ENCODE measurements at regions not wholly inside any gene's neighbourhood (a gene's known extent, or its start where the extent isn't known, plus 50 kb on each side); places are given as distances from the start of the nearest gene placed in this dataset.

DNA sequence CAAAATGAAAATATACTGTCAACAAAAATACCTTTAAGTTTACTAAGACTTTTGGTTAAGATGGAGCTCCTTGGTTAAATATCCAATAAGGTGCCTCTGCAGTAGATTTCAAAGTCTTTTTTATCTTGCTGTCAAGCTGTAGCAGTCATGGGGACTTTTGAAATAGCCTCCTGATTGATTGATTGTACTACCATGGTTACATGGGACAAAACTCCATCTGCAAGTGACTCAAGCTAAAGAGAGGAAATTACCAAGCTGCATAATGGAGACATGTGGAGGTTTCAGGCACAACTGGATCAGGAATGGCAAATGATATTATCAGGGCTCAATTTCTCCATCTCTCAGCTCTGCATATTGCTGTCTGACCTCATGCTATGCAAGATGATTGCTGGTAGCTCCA, 73.4 kb upstream of the ST8SIA3 start (continued):
- TF ChIP-seq GFI1B (tag by site-specific recombination; IDR thresholded peaks at IDR 0.05): no peak

- TF ChIP-seq, protein P1, sequence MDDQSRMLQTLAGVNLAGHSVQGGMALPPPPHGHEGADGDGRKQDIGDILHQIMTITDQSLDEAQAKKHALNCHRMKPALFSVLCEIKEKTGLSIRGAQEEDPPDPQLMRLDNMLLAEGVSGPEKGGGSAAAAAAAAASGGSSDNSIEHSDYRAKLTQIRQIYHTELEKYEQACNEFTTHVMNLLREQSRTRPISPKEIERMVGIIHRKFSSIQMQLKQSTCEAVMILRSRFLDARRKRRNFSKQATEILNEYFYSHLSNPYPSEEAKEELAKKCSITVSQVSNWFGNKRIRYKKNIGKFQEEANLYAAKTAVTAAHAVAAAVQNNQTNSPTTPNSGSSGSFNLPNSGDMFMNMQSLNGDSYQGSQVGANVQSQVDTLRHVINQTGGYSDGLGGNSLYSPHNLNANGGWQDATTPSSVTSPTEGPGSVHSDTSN (CRISPR knock-in tag; IDR thresholded peaks at IDR 0.05): no peak
- TF ChIP-seq ZNF521 (tag by site-specific recombination; IDR thresholded peaks at IDR 0.05): no peak
- TF ChIP-seq GFI1B (tag by site-specific recombination; IDR thresholded peaks at IDR 0.05): no peak
- Histone ChIP-seq H3K4me3 (ENCODE audit: low read depth, low read length) (no peak overlapping the region), H3K4me1 (ENCODE audit: control insufficient read depth, insufficient read depth, low read length) (no peaks in the 10 kb centered on the region), H3K27ac (ENCODE audit: extremely low read depth, low read depth, low read length) (no peak overlapping the region), H3K9me3 (ENCODE audit: control insufficient read depth, insufficient read depth, low read depth, low read length) (no peaks in the 10 kb centered on the region), H3K36me3 (ENCODE audit: control insufficient read depth in 2 of 2, insufficient read depth in 1 of 2, low read length in 2 of 2) (no peaks in the 10 kb centered on the region)
- POLR2A ChIA-PET: no interaction called here
- CTCF ChIA-PET: interaction anchor here (1.0 to 1.1 kb wide), 2 partner anchors 463 to 493 kb away, joined by 3 read pairs; no protein-coding TSS in a partner anchor
These were observed 70.8 kb upstream of the ST8SIA3 start for GRCh38 chr18:57281519-57281918.

- no peak overlapping the region for H3K27ac ChIP-seq (ENCODE audit: extremely low read depth, low read depth, low read length)
- no peak overlapping the region for H3K4me3 ChIP-seq (ENCODE audit: low read depth, low read length)
- ChIA-PET CTCF (no interaction called here), POLR2A (no interaction called here)
- TF ChIP-seq ZNF274 (IDR thresholded peaks at IDR 0.05; ENCODE audit: low read length) (no peak), ZNF274 (tag by site-specific recombination; IDR thresholded peaks at IDR 0.05; ENCODE audit: borderline replicate concordance) (no peak), ZNF10 (tag by site-specific recombination; IDR thresholded peaks at IDR 0.05) (no peak), ZNF501 (tag by site-specific recombination; IDR thresholded peaks at IDR 0.05) (no peak), ZNF585B (tag by site-specific recombination; IDR thresholded peaks at IDR 0.05) (no peak), ZNF580 (tag by site-specific recombination; IDR thresholded peaks at IDR 0.05) (no peak), ZNF239 (tag by site-specific recombination; IDR thresholded peaks at IDR 0.05) (no peak), ZNF302 (tag by site-specific recombination; IDR thresholded peaks at IDR 0.05; ENCODE audit: low read depth) (no peak), ZNF155 (tag by site-specific recombination; IDR thresholded peaks at IDR 0.05) (no peak), ZNF837 (tag by site-specific recombination; IDR thresholded peaks at IDR 0.05) (no peak), ZNF530 (tag by site-specific recombination; IDR thresholded peaks at IDR 0.05; ENCODE audit: low read depth) (no peak), BCL11B (tag by site-specific recombination; IDR thresholded peaks at IDR 0.05; ENCODE audit: low read depth) (no peak), ZNF791 (tag by site-specific recombination; IDR thresholded peaks at IDR 0.05) (no peak), ZNF600 (tag by site-specific recombination; IDR thresholded peaks at IDR 0.05) (no peak), HOXC10 (CRISPR knock-in tag; IDR thresholded peaks at IDR 0.05) (no peak)
- TF ChIP-seq, protein P2, sequence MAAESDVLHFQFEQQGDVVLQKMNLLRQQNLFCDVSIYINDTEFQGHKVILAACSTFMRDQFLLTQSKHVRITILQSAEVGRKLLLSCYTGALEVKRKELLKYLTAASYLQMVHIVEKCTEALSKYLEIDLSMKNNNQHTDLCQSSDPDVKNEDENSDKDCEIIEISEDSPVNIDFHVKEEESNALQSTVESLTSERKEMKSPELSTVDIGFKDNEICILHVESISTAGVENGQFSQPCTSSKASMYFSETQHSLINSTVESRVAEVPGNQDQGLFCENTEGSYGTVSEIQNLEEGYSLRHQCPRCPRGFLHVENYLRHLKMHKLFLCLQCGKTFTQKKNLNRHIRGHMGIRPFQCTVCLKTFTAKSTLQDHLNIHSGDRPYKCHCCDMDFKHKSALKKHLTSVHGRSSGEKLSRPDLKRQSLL (tag by site-specific recombination; IDR thresholded peaks at IDR 0.05): no peak
- TF ChIP-seq, protein P3, sequence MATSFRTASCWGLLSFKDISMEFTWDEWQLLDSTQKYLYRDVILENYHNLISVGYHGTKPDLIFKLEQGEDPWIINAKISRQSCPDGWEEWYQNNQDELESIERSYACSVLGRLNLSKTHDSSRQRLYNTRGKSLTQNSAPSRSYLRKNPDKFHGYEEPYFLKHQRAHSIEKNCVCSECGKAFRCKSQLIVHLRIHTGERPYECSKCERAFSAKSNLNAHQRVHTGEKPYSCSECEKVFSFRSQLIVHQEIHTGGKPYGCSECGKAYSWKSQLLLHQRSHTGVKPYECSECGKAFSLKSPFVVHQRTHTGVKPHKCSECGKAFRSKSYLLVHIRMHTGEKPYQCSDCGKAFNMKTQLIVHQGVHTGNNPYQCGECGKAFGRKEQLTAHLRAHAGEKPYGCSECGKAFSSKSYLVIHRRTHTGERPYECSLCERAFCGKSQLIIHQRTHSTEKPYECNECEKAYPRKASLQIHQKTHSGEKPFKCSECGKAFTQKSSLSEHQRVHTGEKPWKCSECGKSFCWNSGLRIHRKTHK (tag by site-specific recombination; IDR thresholded peaks at IDR 0.05): no peak
- TF ChIP-seq, protein P4, sequence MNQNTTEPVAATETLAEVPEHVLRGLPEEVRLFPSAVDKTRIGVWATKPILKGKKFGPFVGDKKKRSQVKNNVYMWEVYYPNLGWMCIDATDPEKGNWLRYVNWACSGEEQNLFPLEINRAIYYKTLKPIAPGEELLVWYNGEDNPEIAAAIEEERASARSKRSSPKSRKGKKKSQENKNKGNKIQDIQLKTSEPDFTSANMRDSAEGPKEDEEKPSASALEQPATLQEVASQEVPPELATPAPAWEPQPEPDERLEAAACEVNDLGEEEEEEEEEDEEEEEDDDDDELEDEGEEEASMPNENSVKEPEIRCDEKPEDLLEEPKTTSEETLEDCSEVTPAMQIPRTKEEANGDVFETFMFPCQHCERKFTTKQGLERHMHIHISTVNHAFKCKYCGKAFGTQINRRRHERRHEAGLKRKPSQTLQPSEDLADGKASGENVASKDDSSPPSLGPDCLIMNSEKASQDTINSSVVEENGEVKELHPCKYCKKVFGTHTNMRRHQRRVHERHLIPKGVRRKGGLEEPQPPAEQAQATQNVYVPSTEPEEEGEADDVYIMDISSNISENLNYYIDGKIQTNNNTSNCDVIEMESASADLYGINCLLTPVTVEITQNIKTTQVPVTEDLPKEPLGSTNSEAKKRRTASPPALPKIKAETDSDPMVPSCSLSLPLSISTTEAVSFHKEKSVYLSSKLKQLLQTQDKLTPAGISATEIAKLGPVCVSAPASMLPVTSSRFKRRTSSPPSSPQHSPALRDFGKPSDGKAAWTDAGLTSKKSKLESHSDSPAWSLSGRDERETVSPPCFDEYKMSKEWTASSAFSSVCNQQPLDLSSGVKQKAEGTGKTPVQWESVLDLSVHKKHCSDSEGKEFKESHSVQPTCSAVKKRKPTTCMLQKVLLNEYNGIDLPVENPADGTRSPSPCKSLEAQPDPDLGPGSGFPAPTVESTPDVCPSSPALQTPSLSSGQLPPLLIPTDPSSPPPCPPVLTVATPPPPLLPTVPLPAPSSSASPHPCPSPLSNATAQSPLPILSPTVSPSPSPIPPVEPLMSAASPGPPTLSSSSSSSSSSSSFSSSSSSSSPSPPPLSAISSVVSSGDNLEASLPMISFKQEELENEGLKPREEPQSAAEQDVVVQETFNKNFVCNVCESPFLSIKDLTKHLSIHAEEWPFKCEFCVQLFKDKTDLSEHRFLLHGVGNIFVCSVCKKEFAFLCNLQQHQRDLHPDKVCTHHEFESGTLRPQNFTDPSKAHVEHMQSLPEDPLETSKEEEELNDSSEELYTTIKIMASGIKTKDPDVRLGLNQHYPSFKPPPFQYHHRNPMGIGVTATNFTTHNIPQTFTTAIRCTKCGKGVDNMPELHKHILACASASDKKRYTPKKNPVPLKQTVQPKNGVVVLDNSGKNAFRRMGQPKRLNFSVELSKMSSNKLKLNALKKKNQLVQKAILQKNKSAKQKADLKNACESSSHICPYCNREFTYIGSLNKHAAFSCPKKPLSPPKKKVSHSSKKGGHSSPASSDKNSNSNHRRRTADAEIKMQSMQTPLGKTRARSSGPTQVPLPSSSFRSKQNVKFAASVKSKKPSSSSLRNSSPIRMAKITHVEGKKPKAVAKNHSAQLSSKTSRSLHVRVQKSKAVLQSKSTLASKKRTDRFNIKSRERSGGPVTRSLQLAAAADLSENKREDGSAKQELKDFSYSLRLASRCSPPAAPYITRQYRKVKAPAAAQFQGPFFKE (tag by site-specific recombination; IDR thresholded peaks at IDR 0.05; ENCODE audit: borderline replicate concordance): no peak
- TF ChIP-seq, protein P5, sequence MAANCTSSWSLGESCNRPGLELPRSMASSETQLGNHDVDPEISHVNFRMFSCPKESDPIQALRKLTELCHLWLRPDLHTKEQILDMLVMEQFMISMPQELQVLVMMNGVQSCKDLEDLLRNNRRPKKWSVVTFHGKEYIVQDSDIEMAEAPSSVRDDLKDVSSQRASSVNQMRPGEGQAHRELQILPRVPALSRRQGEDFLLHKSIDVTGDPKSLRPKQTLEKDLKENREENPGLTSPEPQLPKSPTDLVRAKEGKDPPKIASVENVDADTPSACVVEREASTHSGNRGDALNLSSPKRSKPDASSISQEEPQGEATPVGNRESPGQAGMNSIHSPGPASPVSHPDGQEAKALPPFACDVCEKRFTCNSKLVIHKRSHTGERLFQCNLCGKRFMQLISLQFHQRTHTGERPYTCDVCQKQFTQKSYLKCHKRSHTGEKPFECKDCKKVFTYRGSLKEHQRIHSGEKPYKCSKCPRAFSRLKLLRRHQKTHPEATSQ (tag by site-specific recombination; IDR thresholded peaks at IDR 0.05): no peak
- no peaks in the 10 kb centered on the region for H3K36me3 ChIP-seq (ENCODE audit: control insufficient read depth in 2 of 2, insufficient read depth in 1 of 2, low read length in 2 of 2)
- no peaks in the 10 kb centered on the region for H3K4me1 ChIP-seq (ENCODE audit: control insufficient read depth, insufficient read depth, low read length)
- no peaks in the 10 kb centered on the region for H3K9me3 ChIP-seq (ENCODE audit: control insufficient read depth, insufficient read depth, low read depth, low read length)
These were observed 65.4 kb upstream of the ST8SIA3 start for GRCh38 chr18:57286949-57287348.
